CD4-positive, alpha-beta T cell treated with Interferon gamma for 1 hour (primary cell): ENCODE measurements at regions not wholly inside any gene's neighbourhood (a gene's known extent, or its start where the extent isn't known, plus 50 kb on each side); places are given as distances from the start of the nearest gene placed in this dataset.

Experiments used
- DNase-seq: peaks from one replicate; pipeline ENCODE4 v3.0.0-alpha.2; 2020

- DNase-seq = no peak
These were observed 92.3 kb upstream of the LEF1 start for GRCh38 chr4:108261026-108261425.

- DNase-seq = no peak
These were observed 87.8 kb upstream of the LEF1 start for GRCh38 chr4:108256538-108256937.

GRCh38 chr4:108255203-108255747, 86.5 kb upstream of the LEF1 start:
- no peak for DNase-seq

- no peak for DNase-seq
These were observed 80.7 kb upstream of the LEF1 start for GRCh38 chr4:108249397-108249796.

DNA sequence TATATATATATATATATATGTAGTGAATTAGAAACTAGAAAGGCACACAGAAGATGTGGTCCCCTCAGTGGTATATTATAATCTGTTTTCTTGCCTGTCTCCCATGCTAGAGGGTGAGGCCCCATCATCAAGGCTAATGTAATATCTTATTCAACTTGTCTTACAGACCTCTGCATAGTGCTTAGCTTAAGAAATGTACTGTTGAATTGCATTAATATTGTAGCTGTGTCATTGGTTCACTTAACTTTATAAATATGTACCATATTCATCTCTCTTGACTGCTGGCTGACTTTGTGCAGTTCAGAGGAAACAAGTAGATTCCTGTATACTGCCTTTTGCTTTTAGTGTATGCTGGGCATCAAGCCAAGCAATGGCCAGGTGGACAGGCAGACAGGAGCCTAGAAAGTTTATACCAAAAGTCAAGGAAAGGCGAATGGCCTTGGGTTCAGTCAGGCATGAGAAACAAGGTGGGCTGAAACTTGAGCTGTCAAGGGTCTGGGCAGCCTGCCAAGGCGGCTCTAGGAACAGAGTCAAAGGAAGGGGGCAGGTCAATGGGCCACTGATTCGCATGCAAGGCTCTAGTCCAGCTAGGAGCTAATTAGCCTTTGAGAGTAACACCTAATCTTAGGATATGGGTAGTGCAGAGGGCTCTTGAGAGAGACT, 78.8 kb upstream of the LEF1 start:
- no peak for DNase-seq

GRCh38 chr4:108244606-108245005, 75.9 kb upstream of the LEF1 start:
- DNase-seq = no peak

DNA sequence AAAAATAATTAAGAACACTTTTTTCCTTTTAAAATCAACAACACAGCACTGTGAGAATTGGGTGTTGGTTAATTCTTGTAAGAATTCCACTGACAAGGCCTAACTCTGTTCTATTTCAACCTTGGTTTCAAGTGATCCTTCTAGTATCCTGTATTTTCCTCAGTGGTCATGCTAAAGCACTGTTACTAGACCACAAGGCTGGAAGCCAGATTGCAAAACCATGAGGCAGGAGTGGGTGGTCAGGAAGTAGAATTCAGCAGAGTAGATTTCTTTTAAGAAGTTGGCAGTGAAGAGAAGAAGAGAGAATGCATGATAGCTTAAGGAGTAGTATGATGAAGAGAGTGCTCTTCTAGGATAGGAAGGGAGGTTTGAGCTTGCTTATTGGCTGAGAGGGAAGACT, 71.6 kb upstream of the LEF1 start:
- no peak for DNase-seq

DNA sequence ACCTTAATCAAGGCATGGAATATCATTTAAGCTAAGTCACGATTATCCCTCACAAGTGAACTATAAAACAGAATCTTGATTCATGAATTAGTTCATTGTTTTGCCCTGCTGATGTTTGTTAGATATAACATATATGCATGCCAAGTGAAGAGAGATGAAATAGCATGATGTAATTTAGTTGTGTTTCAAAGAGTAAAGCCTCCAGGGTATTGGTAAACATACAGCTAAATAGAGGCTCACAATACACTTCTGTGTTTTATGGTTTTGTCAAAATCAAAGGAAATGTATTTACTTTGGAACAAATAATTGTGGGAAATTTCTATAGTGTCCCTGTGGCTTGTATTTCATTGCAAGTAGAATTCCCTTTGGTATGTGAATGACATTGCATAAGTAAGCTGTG, 69.0 kb upstream of the LEF1 start:
- no peak for DNase-seq

DNA sequence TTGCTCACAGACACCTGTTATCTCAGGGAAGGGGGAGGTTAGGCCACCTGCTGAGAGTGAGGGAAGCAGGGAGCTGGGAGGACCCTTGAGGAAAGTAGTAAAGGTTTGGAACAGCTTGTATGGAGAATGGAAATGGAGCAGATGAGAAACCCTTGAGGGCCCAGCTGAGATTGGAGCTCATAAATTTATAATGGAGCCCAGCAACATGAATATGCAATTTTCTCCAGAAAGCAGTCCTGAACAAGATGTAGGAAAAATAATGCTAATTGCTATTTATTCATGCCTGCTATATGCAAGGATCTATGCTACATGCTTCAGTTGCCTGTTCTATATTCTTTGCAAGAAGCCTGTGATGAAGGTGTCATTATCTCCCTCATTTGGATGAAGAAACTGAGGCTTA, 67.5 kb upstream of the LEF1 start:
- no peak for DNase-seq

DNA sequence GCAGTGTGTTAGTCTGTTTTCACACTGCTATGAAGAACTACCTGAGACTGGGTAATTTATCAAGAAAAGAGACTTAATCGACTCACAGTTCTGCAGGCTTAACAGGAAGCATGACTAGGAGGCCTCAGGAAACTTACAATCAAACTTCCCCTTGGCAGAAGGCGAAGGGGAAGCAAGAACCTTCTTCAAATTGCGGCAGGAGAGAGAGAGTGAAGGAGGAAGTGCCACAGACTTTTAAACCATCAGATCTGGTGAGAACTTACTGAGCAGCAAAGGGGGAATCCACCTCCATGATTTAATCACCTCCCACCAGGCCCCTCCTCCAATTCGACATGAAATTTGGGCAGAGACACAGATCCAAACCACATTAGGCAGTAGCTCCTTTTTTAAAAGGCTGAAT, 59.2 kb upstream of the LEF1 start:
- DNase-seq = no peak

DNA sequence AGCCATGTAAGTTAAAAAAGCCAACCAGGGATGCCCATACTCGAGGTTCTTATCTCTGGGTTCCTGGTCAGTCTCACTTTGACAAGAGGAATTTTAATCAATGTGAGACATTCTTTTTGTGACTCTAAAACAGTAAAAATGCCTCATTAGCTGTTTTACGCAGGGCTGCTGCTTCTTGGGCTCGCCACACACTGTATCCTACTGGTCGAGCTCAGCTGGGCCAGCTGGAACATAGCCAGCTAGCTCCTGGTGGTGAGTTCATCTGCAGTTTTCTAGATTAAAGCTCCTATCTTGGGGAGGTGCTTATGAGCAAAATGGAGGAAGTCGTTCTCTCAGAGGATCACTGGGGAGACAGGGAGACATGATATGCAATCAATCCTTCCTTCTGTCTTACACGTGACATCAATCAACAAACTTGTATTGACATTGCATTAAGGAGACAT, 55.9 kb upstream of the LEF1 start:
- DNase-seq = no peak

DNA sequence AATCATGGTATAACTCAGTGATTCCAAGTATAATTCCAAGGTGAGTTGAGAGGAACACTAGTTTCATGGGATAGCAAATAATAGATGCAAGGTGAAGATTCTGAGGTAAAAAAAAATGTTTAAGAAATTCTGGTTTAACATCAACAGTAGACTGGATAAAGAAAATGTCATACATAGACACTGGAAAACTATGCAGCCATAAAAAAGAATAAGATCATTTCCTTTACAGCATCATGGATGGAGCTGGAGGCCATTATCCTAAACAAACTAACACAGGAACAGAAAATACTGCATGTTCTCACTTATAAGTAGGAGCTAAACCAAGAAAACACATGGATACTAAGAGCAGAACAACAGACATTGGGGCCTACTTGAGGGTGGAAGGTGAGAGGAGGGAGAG, 54.6 kb upstream of the LEF1 start:
- DNase-seq = no peak

DNA sequence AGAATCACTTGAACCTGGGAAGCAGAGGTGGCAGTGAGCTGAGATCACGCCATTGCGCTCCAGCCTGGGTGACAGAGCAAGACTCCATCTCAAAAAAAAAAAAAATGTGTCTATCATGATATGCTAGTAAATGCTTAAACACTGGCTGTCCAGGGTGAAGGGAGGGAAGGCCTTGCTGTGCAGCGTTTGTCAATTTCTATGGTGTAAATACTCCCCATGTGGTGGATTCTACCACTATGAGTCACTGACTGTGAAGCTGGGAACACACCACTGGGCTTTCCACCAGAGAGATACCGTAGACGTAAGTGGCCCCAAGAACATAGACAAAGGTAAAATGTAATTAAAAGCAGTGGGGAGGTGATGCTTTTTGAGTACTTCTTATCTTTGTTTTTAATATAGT, 51.3 kb upstream of the LEF1 start:
- no peak for DNase-seq
